MM.1S (cell line): ENCODE measurements at regions not wholly inside any gene's neighbourhood (a gene's known extent, or its start where the extent isn't known, plus 50 kb on each side); places are given as distances from the start of the nearest gene placed in this dataset.

ENCODE experiments used
- DNase-seq: peaks from one replicate; pipeline ENCODE4 v3.0.0-alpha.2; 2015
- H2AFZ ChIP-seq: fragments of 300-600 bp; sonication (generic); 2 replicates; pipeline ENCODE4 v1.6.0; 2016; ENCODE audit warnings: antibody characterized with exemption, low read length
- H3F3A ChIP-seq: fragments of 300-600 bp; sonication (generic); 2 replicates; pipeline ENCODE4 v1.6.1; 2016; ENCODE audit warnings: mild to moderate bottlenecking, antibody characterized with exemption, low read length, moderate library complexity, mixed read lengths; ENCODE audit not compliant: insufficient read depth
- H3K27ac ChIP-seq: fragments of 300-600 bp; sonication (generic); 2 replicates; pipeline ENCODE4 v1.5.1; 2016; ENCODE audit warnings: mild to moderate bottlenecking, low read length
- H3K27me3 ChIP-seq: fragments of 300-600 bp; sonication (generic); replicated peaks from 2 replicates; pipeline ENCODE4 v1.6.0; 2016; ENCODE audit warnings: low read length; ENCODE audit not compliant: insufficient read depth
- H3K36me3 ChIP-seq: fragments of 300-600 bp; sonication (generic); replicated peaks from 2 replicates; pipeline ENCODE4 v1.6.1; 2016; ENCODE audit warnings: mild to moderate bottlenecking, low read length, mixed read lengths; ENCODE audit not compliant: insufficient read depth
- H3K4me1 ChIP-seq: fragments of 300-600 bp; sonication (generic); 2 replicates; pipeline ENCODE4 v1.6.1; 2016; ENCODE audit warnings: low read length, mixed read lengths
- H3K4me2 ChIP-seq: fragments of 300-600 bp; sonication (generic); 2 replicates; pipeline ENCODE4 v1.6.0; 2016; ENCODE audit warnings: low read depth, low read length
- H3K4me3 ChIP-seq: fragments of 300-600 bp; sonication (generic); 2 replicates; pipeline ENCODE4 v1.5.1; 2016; ENCODE audit warnings: low read length, mixed read lengths
- H3K79me2 ChIP-seq: fragments of 300-600 bp; sonication (generic); 2 replicates; pipeline ENCODE4 v1.6.1; 2016; ENCODE audit warnings: mixed run types, low read length, mixed read lengths
- H3K9ac ChIP-seq: fragments of 300-600 bp; sonication (generic); 2 replicates; pipeline ENCODE4 v1.6.1; 2016; ENCODE audit warnings: low read length, mixed read lengths
- H3K9me2 ChIP-seq: fragments of 300-600 bp; sonication (generic); replicated peaks from 2 replicates; pipeline ENCODE4 v1.6.1; 2016; ENCODE audit warnings: mild to moderate bottlenecking, low read length, mixed read lengths; ENCODE audit not compliant: insufficient read depth
- H3K9me3 ChIP-seq: fragments of 300-600 bp; sonication (generic); replicated peaks from 2 replicates; pipeline ENCODE4 v1.6.1; 2016; ENCODE audit warnings: mild to moderate bottlenecking, low read length, mixed read lengths; ENCODE audit not compliant: insufficient read depth
- H4K20me1 ChIP-seq: fragments of 300-600 bp; sonication (generic); 2 replicates; pipeline ENCODE4 v1.6.1; 2016; ENCODE audit warnings: mild to moderate bottlenecking, low read length, moderate library complexity, mixed read lengths; ENCODE audit not compliant: insufficient read depth
- EZH2 ChIP-seq: fragments of 300-600 bp; sonication (generic); optimal IDR thresholded peaks from 2 replicates; pipeline ENCODE3; 2017; ENCODE audit warnings: low read depth, mild to moderate bottlenecking, antibody characterized with exemption, low read length, mixed read lengths
- EZH2phosphoT487 ChIP-seq: fragments of 300-600 bp; sonication (generic); IDR thresholded peaks from 2 replicates; pipeline ENCODE4 v1.6.1; 2018; ENCODE audit warnings: antibody characterized with exemption, low read length
- TF ChIP-seq, protein P1 (sequence below): fragments of 300-600 bp; sonication (generic); IDR thresholded peaks from 2 replicates; pipeline ENCODE4 v1.5.1; 2016; ENCODE audit warnings: antibody characterized with exemption, low read length, mixed read lengths

DNA sequence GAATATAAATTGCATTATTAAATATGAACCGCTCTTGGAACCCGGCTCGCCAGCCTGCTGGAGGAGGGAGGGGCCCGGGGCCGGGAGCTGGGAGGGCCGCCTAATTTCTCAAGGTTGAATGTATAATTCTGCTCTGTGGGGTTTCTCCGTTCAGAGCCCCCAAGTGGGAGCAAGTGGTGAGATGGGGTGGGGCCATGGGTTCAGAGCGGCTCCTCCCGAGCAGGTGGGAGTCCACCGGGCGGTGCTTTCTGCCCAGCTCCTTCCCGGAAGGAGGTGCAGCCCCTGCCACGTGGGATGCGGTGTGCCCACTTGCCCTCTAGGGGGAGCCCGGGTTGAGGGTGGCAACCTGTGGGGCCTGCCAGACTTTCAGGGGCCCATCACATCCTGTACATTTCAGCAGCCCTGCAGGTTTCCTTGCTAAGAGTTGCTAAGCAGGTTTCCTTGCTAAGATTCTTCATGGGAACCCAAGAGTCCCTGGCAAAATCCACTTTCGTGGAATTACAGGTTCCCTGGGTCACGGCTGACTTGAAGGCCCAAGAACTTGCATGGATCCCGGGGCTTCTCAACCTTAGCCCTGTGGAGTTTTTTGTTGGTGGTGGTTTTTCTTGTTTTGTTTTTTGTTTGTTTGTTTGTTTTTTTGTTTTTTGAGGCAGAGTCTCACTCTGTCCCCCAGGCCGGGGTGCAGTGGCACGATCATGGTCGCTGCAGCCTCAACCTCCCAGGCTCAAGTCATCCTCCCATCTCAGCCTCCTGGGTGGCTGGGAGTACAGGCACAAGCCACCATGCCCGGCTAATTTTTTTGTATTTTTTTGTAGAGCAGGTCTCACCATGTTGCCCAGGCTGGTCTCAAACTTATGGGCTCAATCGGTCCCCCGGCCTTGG lies 196.7 kb upstream of the GSE1 start:
- H3F3A ChIP-seq, result no peaks in the 10 kb centered on the region
- DNase-seq, result peak; percentile 24
- H3K79me2 ChIP-seq, result no peaks in the 10 kb centered on the region
- no peaks in the 10 kb centered on the region for H3K9me3 ChIP-seq
- no peak overlapping the region for H3K9ac ChIP-seq
- no peaks in the 10 kb centered on the region for H3K36me3 ChIP-seq
- H3K27ac ChIP-seq, result no peak overlapping the region
- H3K27me3 ChIP-seq, result peaks cover 8% of the 10 kb centered on the region
- H3K4me1 ChIP-seq, result no peaks in the 10 kb centered on the region
- H3K4me2 ChIP-seq, result no peak overlapping the region
- no peak for TF ChIP-seq EZH2
- TF ChIP-seq, protein P1, sequence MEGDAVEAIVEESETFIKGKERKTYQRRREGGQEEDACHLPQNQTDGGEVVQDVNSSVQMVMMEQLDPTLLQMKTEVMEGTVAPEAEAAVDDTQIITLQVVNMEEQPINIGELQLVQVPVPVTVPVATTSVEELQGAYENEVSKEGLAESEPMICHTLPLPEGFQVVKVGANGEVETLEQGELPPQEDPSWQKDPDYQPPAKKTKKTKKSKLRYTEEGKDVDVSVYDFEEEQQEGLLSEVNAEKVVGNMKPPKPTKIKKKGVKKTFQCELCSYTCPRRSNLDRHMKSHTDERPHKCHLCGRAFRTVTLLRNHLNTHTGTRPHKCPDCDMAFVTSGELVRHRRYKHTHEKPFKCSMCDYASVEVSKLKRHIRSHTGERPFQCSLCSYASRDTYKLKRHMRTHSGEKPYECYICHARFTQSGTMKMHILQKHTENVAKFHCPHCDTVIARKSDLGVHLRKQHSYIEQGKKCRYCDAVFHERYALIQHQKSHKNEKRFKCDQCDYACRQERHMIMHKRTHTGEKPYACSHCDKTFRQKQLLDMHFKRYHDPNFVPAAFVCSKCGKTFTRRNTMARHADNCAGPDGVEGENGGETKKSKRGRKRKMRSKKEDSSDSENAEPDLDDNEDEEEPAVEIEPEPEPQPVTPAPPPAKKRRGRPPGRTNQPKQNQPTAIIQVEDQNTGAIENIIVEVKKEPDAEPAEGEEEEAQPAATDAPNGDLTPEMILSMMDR, result peak; percentile 47
- TF ChIP-seq EZH2phosphoT487, result no peak
- no peaks in the 10 kb centered on the region for H4K20me1 ChIP-seq
- no peaks in the 10 kb centered on the region for H3K9me2 ChIP-seq
- H2AFZ ChIP-seq, result no peak overlapping the region
- H3K4me3 ChIP-seq, result no peak overlapping the region

- Histone ChIP-seq H3K27me3 (peaks cover 10% of the 10 kb centered on the region), H3F3A (no peaks in the 10 kb centered on the region), H3K9ac (no peak overlapping the region), H3K4me1 (no peaks in the 10 kb centered on the region), H3K4me3 (no peak overlapping the region), H3K9me2 (no peaks in the 10 kb centered on the region), H3K4me2 (no peak overlapping the region), H3K79me2 (no peaks in the 10 kb centered on the region), H2AFZ (no peak overlapping the region), H4K20me1 (no peaks in the 10 kb centered on the region), H3K9me3 (no peaks in the 10 kb centered on the region), H3K36me3 (no peaks in the 10 kb centered on the region), H3K27ac (no peak overlapping the region)
- peak; percentile 54 for DNase-seq
- TF ChIP-seq EZH2phosphoT487 (no peak), EZH2 (no peak)
- TF ChIP-seq, protein P1, result no peak
Measured at GRCh38 chr16:85417156-85417860, 195.8 kb upstream of the GSE1 start.

GRCh38 chr16:85418978-85419491 lies 194.1 kb upstream of the GSE1 start:
- Histone ChIP-seq H3K9me2 (no peaks in the 10 kb centered on the region), H3K27ac (no peak overlapping the region), H3K9ac (no peak overlapping the region), H3K4me2 (no peak overlapping the region), H2AFZ (no peak overlapping the region), H3K79me2 (no peaks in the 10 kb centered on the region), H3K4me1 (no peaks in the 10 kb centered on the region), H3K4me3 (no peak overlapping the region), H3F3A (no peaks in the 10 kb centered on the region), H4K20me1 (no peaks in the 10 kb centered on the region), H3K27me3 (peaks cover 15% of the 10 kb centered on the region), H3K9me3 (no peaks in the 10 kb centered on the region), H3K36me3 (no peaks in the 10 kb centered on the region)
- TF ChIP-seq EZH2 (no peak), EZH2phosphoT487 (no peak)
- TF ChIP-seq, protein P1, result no peak
- DNase-seq, result no peak
